Neural cell (in vitro differentiated cells): ENCODE measurements at regions not wholly inside any gene's neighbourhood (a gene's known extent, or its start where the extent isn't known, plus 50 kb on each side); places are given as distances from the start of the nearest gene placed in this dataset.

Experiments used
- CTCF ChIP-seq: fragments of 450-650 bp; IDR thresholded peaks from 2 replicates; pipeline ENCODE4 v1.5.1; 2014; ENCODE audit warnings: antibody characterized with exemption, mild to moderate bottlenecking, moderate library complexity; ENCODE audit not compliant: poor library complexity, severe bottlenecking
- EZH2 ChIP-seq: fragments of 200-600, 300-800 bp; shearing (Covaris generic), sonication (generic); IDR thresholded peaks from 2 replicates; pipeline ENCODE4 v1.6.1; 2014; ENCODE audit warnings: antibody characterized with exemption, low read length, borderline replicate concordance, mild to moderate bottlenecking; ENCODE audit not compliant: insufficient read depth, poor library complexity, severe bottlenecking
- POLR2AphosphoS5 ChIP-seq: IDR thresholded peaks from 2 replicates; pipeline ENCODE4 v1.6.1; 2012
- RAD21 ChIP-seq: fragments of 450-650 bp; conservative IDR thresholded peaks from 2 replicates; pipeline ENCODE4 v1.6.1; 2014; ENCODE audit warnings: antibody characterized with exemption, mild to moderate bottlenecking, moderate library complexity
- REST ChIP-seq: IDR thresholded peaks from 2 replicates; pipeline ENCODE4 v1.6.1; 2012; ENCODE audit warnings: borderline replicate concordance
- SMC3 ChIP-seq: fragments of 450-650 bp; conservative IDR thresholded peaks from 2 replicates; pipeline ENCODE4 v1.6.1; 2014; ENCODE audit warnings: antibody characterized with exemption, mild to moderate bottlenecking, moderate library complexity; ENCODE audit not compliant: poor library complexity

GRCh38 chr20:60863548-60863947, 388.5 kb upstream of the CDH4 start:
- TF ChIP-seq CTCF (no peak), POLR2AphosphoS5 (no peak), REST (no peak), EZH2 (no peak), RAD21 (no peak), SMC3 (no peak)
